VCaP (cell line): ENCODE measurements at regions not wholly inside any gene's neighbourhood (a gene's known extent, or its start where the extent isn't known, plus 50 kb on each side); places are given as distances from the start of the nearest gene placed in this dataset.

Source experiments
- H3K27ac ChIP-seq: fragments of 450-650 bp; 2 replicates; pipeline ENCODE4 v1.5.1; 2017
- TF ChIP-seq, protein P1 (sequence below): fragments of 450-650 bp; conservative IDR thresholded peaks from 2 replicates; pipeline ENCODE4 v1.5.1; 2017; ENCODE audit warnings: mild to moderate bottlenecking, moderate library complexity

- H3K27ac ChIP-seq: no peak overlapping the region
- TF ChIP-seq, protein P1, sequence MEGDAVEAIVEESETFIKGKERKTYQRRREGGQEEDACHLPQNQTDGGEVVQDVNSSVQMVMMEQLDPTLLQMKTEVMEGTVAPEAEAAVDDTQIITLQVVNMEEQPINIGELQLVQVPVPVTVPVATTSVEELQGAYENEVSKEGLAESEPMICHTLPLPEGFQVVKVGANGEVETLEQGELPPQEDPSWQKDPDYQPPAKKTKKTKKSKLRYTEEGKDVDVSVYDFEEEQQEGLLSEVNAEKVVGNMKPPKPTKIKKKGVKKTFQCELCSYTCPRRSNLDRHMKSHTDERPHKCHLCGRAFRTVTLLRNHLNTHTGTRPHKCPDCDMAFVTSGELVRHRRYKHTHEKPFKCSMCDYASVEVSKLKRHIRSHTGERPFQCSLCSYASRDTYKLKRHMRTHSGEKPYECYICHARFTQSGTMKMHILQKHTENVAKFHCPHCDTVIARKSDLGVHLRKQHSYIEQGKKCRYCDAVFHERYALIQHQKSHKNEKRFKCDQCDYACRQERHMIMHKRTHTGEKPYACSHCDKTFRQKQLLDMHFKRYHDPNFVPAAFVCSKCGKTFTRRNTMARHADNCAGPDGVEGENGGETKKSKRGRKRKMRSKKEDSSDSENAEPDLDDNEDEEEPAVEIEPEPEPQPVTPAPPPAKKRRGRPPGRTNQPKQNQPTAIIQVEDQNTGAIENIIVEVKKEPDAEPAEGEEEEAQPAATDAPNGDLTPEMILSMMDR: no peak
Measured at GRCh38 chr5:118657576-118657975, 330.8 kb downstream of the DTWD2 start.

DNA sequence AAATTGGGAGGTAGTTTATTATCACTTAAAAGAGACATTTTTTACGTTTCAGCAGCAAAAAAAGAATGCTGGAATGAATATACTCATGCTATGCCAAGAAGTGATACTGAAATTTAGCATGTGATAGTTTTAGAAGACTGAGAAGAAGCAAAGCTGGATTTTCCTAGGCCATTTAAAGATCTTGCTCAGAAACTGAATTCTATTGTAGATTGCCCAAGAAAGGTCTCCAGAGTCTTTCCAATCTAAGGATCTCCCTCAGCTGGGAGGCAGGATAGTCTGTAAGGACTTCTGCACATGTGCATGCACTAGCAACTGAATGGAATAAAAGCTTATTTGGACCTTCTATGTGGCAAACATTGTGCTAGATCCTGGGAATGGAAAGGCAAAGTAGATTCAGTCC, 334.5 kb downstream of the DTWD2 start:
- H3K27ac ChIP-seq: no peak overlapping the region
- TF ChIP-seq, protein P1: no peak

- no peak overlapping the region for H3K27ac ChIP-seq
- TF ChIP-seq, protein P1: no peak
Measured at GRCh38 chr5:118653183-118653582, 335.2 kb downstream of the DTWD2 start.

GRCh38 chr5:118651002-118651401, 337.3 kb downstream of the DTWD2 start:
- no peak overlapping the region for H3K27ac ChIP-seq
- TF ChIP-seq, protein P1: no peak

DNA sequence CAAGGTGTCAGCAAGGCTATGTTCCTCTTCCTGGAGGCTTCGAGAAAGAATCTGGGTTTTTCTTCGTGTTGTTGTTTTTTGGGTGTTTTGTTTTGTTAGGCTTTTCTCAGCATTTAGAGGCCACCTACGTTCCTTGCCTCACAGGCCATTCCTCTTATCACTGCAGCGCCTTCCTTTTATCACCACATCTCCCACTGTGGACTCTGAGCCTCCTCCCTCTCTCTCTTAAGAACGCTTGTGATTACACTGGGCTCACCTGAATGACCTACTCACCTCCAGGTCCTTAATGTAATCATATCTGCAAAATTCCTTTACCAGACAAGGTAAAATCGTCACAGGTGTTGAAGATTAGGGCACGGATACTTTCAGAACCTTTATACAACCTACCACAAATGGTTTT, 340.8 kb downstream of the DTWD2 start:
- TF ChIP-seq, protein P1: no peak
- H3K27ac ChIP-seq: no peak overlapping the region

DNA sequence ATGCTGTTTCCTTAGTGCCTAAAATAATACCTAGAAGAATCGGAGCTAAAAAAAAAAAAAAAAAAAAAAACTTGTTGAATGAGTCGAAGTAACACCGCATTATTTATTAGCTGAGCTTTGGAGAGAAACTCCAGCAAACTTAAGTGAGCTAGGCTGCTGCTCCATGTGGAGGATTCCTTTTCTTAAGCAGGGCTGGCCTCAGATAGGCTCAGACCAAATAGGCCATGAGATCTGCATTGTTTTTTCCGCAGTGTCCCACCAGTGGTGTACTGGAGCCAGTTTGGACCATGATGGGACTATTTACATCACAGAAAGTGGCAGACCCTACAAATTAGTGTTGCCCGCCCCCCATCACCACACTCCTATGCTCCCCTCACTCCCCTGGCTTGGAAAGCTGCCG, 341.4 kb downstream of the DTWD2 start:
- TF ChIP-seq, protein P1: no peak
- no peak overlapping the region for H3K27ac ChIP-seq

DNA sequence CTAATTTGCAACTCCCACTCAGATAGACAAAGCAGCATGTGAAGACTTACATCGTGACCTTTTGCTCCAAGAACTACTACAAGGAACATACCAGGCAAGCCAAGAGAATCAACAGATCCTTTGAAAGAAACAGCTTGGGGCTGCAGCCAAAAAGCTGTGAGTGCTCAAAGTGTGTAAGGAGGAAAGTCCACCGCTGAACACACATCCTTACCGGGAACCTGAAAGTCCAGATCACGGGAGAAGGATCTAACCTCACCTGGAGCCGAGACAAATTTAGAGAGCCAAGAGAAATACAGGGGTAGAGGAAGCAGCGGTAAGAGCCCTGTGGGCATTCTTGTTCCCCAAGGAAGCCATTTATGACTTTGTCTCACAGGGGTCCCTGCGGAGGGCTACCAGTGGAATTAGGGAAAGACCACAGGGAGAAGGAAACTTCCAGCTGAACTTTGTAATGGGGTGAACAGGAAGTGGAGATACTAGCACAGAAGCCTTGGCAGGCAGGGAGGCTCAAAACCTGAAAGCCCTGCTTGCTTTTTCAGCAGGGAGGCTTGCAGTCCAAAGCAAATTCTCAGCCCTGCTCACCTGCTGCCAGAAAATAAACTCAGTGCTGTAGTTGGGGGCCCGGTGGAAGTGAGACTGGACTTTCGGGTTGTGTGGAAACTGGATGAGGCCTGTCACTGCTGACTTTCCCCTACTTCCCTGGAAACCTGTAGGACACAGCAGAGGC, 350.2 kb downstream of the DTWD2 start:
- TF ChIP-seq, protein P1: no peak
- H3K27ac ChIP-seq: peak overlapping the region; percentile 93
